ENCODE measurements at regions not wholly inside any gene's neighbourhood (a gene's known extent, or its start where the extent isn't known, plus 50 kb on each side); places are given as distances from the start of the nearest gene placed in this dataset.
"Not testable (repeated sequence)": the region's sequence is repeated elsewhere in the genome, so short reads cannot be mapped to it uniquely, and the experiment has no call there.

DNA sequence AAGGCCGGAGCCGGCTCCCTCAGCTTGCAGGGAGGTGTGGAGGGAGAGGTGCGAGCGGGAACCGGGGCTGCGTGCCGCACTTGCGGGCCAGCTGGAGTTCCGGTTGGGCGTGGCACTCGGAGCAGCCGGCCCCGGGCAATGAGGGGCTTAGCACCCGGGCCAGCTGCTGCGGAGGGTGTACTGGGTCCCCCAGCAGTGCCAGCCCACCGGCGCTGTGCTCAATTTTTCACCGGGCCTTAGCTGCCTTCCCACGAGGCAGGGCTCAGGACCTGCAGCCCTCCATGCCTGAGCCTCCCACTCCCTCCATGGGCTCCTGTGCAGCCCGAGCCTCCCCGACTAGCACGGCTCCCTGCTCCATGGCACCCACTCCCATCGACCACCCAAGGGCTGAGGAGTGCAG lies 62.2 kb upstream of the ANKRD55 start:
- TF ChIP-seq, protein P1, sequence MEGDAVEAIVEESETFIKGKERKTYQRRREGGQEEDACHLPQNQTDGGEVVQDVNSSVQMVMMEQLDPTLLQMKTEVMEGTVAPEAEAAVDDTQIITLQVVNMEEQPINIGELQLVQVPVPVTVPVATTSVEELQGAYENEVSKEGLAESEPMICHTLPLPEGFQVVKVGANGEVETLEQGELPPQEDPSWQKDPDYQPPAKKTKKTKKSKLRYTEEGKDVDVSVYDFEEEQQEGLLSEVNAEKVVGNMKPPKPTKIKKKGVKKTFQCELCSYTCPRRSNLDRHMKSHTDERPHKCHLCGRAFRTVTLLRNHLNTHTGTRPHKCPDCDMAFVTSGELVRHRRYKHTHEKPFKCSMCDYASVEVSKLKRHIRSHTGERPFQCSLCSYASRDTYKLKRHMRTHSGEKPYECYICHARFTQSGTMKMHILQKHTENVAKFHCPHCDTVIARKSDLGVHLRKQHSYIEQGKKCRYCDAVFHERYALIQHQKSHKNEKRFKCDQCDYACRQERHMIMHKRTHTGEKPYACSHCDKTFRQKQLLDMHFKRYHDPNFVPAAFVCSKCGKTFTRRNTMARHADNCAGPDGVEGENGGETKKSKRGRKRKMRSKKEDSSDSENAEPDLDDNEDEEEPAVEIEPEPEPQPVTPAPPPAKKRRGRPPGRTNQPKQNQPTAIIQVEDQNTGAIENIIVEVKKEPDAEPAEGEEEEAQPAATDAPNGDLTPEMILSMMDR (conservative IDR thresholded peaks at IDR 0.05; ENCODE audit: low read length) = not testable (repeated sequence)
- not testable (repeated sequence) for TF ChIP-seq EZH2phosphoT487 (IDR thresholded peaks at IDR 0.05; ENCODE audit: borderline replicate concordance)

Measured in Loucy (cell line).